Heart right ventricle (tissue), 16 donors: ENCODE measurements at regions not wholly inside any gene's neighbourhood (a gene's known extent, or its start where the extent isn't known, plus 50 kb on each side); places are given as distances from the start of the nearest gene placed in this dataset.

Source experiments
- ATAC-seq, 8 donors: fragments of 200-7000 bp; cut with Tn5 transposase; one replicate each; pipeline ENCODE4 v1.9.1; 2020; ENCODE audit warnings: mild to moderate bottlenecking in 8 of 8, moderate library complexity in 8 of 8, moderate number of reproducible peaks in 1 of 8
- DNase-seq, 2 donors: peaks; one replicate each; pipeline ENCODE4 v3.0.0-alpha.2; 2020
- H3K27ac ChIP-seq, 10 donors: fragments of 200-600 bp; sonication (generic) in 2 of 10; one replicate each; pipeline versions ENCODE4 v1.5.0 to v1.8.0; 2020 to 2022; ENCODE audit warnings: mild to moderate bottlenecking in 3 of 10
- H3K27me3 ChIP-seq, 7 donors: fragments of 200-600 bp; one replicate each; pipeline ENCODE4 v1.8.0; 2021 to 2022; ENCODE audit warnings: mild to moderate bottlenecking in 2 of 7
- H3K36me3 ChIP-seq, 9 donors: fragments of 200-600 bp; sonication (generic) in 1 of 9; one replicate each; pipeline versions ENCODE4 v1.5.0 to v1.8.0; 2020 to 2022; ENCODE audit warnings: mild to moderate bottlenecking in 2 of 9
- H3K4me1 ChIP-seq, 9 donors: fragments of 200-600 bp; sonication (generic) in 1 of 9; one replicate each; pipeline versions ENCODE4 v1.5.0 to v1.8.0; 2020 to 2022; ENCODE audit warnings: mild to moderate bottlenecking in 4 of 9
- H3K4me3 ChIP-seq, 10 donors: fragments of 200-600 bp; sonication (generic) in 2 of 10; one replicate each; pipeline versions ENCODE4 v1.5.0 to v1.8.0; 2020 to 2022; ENCODE audit warnings: mild to moderate bottlenecking in 7 of 10, moderate library complexity in 2 of 10
- H3K9me3 ChIP-seq, 11 donors: fragments of 200-600 bp in 10 of 11; sonication (generic) in 2 of 11; one replicate each; pipeline versions ENCODE4 v1.5.0 to v1.8.0; 2013 to 2022; ENCODE audit warnings: mild to moderate bottlenecking in 2 of 11, control low read depth in 1 of 11, moderate library complexity in 1 of 11
- CTCF ChIP-seq, 9 donors: fragments of 200-600 bp; sonication (generic) in 2 of 9; IDR thresholded peaks; one replicate each; pipeline versions ENCODE4 v1.5.0 to v1.8.0; 2021 to 2022; ENCODE audit warnings: antibody characterized with exemption in 9 of 9, mild to moderate bottlenecking in 5 of 9, moderate library complexity in 1 of 9
- whole genome bisulfite sequencing, 2 donors: extraction: QIAGEN DNeasy Blood & Tissue Kit; methylation state at CpG; one replicate each; pipeline ENCODE4 v1.1.7; 2013; ENCODE audit warnings: inconsistent platforms in 1 of 2; 5-methylcytosine and 5-hydroxymethylcytosine counted together
- intact Hi-C, 10 donors: fragments of 100-400 bp; cut with DNase I; formaldehyde crosslinking; loops; one replicate each; pipeline versions ENCODE4 v1.11.1 to v1.14.2; 2022
- donor health status: Arrhythmogenic right ventricular cardiomyopathy.
- donor health status: ischemic (EF 13 %, LVEDD 7.1; RV severe dilation, severe dysfunction).
- donor health status: healthy with polysubstance abuse.
- donor health status: DM: no; HTN: yes; CAD: no.
- donor health status: DM: no; HTN: no; CAD: no.
- donor health status: ischemic (EF 25% LVEDD 6.9; RV normal size, moderate dysfunction).
- donor health status: ischemic (EF 25% LVEDD 5.7; RV mildly dilated, moderate dysfunction).
- donor health status: healthy.
- donor health status: DM: yes; HTN: yes; CAD: no.
- donor health status: Ischemic cardiomyopathy.
- donor health status: ischemic (EF 35%, LVEDD 5.7; RV mildly dilated, moderate dysfunction).
- donor health status: nonischemic (EF 11% LVEDD 7.7; RV severe dilation, severe dysfunction).
- donor health status: DM: yes; HTN: yes; CAD: no.
- donor health status: PGD.
- donor health status: ischemic (EF 29% LVEDD 5.4; RV normal size, mild dysfunction).
- donor health status: nonischemic (EF 23%, LVEDD 6.1; RV moderate dilation, normal function).

- no peaks in the 10 kb centered on the region for H3K27me3 ChIP-seq
- ATAC-seq (no peak), DNase-seq (no peak)
- intact Hi-C loops = no loop called here
- no peak overlapping the region for H3K27ac ChIP-seq
- H3K9me3 ChIP-seq = peaks cover 0 to 14% (median 0%) of the 10 kb centered on the region in 11 donors
- no peak for TF ChIP-seq CTCF (IDR thresholded peaks at IDR 0.05)
- no peak overlapping the region for H3K4me3 ChIP-seq
- no peaks in the 10 kb centered on the region for H3K4me1 ChIP-seq
- no peaks in the 10 kb centered on the region for H3K36me3 ChIP-seq
Observed at GRCh38 chr13:54742984-54743383, 1714.4 kb downstream of the OLFM4 start.

- no peaks in the 10 kb centered on the region for H3K36me3 ChIP-seq
- H3K27me3 ChIP-seq = no peaks in the 10 kb centered on the region
- no peaks in the 10 kb centered on the region for H3K4me1 ChIP-seq
- peaks cover 0 to 4% (median 0%) of the 10 kb centered on the region in 11 donors for H3K9me3 ChIP-seq
- no peak overlapping the region for H3K27ac ChIP-seq
- DNase-seq (no peak), ATAC-seq (no peak)
- no peak for TF ChIP-seq CTCF (IDR thresholded peaks at IDR 0.05)
- intact Hi-C loops = no loop called here
- no peak overlapping the region for H3K4me3 ChIP-seq
Observed at GRCh38 chr13:54744747-54745146, 1716.1 kb downstream of the OLFM4 start.

- Histone ChIP-seq H3K9me3 (no peaks in the 10 kb centered on the region), H3K4me3 (no peak overlapping the region), H3K27me3 (no peaks in the 10 kb centered on the region), H3K36me3 (no peaks in the 10 kb centered on the region), H3K27ac (no peak overlapping the region), H3K4me1 (no peaks in the 10 kb centered on the region)
- 39 to 44% methylated on average over 3 of the region's 3 CpGs for WGBS, 2 donors
- intact Hi-C loops = no loop called here
- ATAC-seq (no peak), DNase-seq (no peak)
- TF ChIP-seq CTCF (IDR thresholded peaks at IDR 0.05) = no peak
Observed at GRCh38 chr13:54750521-54750920, 1721.9 kb downstream of the OLFM4 start.

GRCh38 chr13:54758795-54759194 is 1730.2 kb downstream of the OLFM4 start:
- peaks cover 0 to 6% (median 0%) of the 10 kb centered on the region in 11 donors for H3K9me3 ChIP-seq

More at GRCh38 chr13:54758795-54759194, 1730.2 kb downstream of the OLFM4 start:
- no peak overlapping the region for H3K27ac ChIP-seq
- intact Hi-C loops = no loop called here
- no peak for DNase-seq
- no peak for ATAC-seq
- H3K27me3 ChIP-seq = no peaks in the 10 kb centered on the region
- H3K4me3 ChIP-seq = no peak overlapping the region
- TF ChIP-seq CTCF (IDR thresholded peaks at IDR 0.05) = no peak
- H3K4me1 ChIP-seq = no peaks in the 10 kb centered on the region
- H3K36me3 ChIP-seq = no peaks in the 10 kb centered on the region
